HG03045 (cell line): ENCODE measurements at regions not wholly inside any gene's neighbourhood (a gene's known extent, or its start where the extent isn't known, plus 50 kb on each side); places are given as distances from the start of the nearest gene placed in this dataset.

Experiments used
- ATAC-seq: cut with Tn5 transposase; IDR thresholded peaks from one replicate; pipeline ENCODE4 v1.9.1; 2021; ENCODE audit warnings: mild to moderate bottlenecking, moderate library complexity; ENCODE audit not compliant: unreplicated experiment

DNA sequence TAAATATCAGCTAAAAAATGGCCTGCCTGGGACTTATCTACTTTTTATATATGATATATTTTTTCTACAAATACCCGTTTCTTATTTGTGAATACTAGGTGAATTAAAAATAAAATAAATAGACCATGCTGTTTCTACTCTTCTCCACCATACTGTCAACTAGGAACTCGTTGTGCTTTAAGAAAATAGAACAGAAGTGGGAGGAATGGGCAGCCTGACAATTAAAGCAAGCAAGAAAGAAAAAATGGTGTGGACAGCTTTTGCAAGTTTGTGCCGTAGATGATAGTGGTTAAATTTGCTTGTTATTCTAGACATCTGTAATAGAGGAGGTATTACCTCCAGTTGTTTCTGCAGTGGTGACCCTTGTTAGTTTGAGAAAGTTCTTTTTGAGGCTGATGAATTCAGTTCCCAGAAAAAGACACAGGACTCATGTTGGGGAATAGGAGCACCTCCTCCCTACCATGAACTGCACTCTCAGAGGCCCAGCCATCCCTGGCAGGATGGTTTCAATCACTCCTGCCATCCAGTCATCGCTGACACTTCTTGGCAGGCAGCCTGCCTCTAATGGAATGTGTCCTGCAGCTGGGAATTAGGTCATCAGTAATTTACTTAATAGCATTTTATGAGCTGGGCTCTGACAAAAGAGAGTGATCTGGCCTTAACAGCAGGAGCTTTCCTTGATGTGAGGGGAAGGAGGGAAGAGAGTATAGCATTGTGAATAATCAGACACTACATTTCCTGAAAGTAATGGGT is 105.0 kb upstream of the GAP43 start:
- ATAC-seq, result no peak

DNA sequence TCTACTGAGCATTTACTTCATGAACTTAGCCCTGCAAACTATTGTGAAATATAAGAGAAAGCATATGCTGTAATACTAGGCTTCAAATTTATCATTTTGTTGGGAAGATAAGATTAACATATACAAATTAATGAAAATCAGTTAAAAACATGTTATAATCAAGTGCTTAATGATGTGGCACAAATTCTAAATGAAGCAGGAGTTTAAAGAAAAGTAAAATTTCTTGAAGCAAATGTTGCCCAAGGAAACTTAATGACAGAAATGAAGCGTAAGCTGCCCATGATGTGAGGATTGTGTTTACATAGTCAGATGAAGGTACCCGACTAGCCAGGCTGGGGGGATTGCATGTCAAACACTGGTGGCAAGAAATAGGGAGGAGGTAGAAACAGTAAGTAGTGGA is 103.1 kb upstream of the GAP43 start:
- ATAC-seq, result no peak

- ATAC-seq, result no peak
Observed at GRCh38 chr3:115520651-115521245, 102.6 kb upstream of the GAP43 start.

GRCh38 chr3:115523458-115523857 is 99.9 kb upstream of the GAP43 start:
- ATAC-seq, result no peak

- ATAC-seq, result no peak
Observed at GRCh38 chr3:115524549-115524948, 98.8 kb upstream of the GAP43 start.

DNA sequence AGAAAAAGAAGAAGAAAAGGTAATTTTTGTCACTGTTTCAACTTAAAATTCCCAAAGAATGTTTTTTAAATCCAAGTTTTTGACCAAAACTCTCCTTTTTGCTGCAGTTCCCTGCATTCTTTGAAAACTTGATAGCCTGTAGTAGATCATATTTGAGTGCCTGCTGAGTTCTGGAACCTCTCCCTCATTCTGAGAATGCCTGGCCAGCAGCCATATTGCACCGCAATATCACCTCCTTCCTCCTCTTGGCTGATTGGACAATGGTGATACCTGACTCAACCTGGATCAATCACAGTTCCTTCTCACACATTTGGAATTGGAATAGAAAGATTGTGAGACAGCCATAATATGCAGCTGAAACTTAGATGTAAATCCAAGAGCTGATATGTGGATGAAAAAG is 97.6 kb upstream of the GAP43 start:
- no peak for ATAC-seq

DNA sequence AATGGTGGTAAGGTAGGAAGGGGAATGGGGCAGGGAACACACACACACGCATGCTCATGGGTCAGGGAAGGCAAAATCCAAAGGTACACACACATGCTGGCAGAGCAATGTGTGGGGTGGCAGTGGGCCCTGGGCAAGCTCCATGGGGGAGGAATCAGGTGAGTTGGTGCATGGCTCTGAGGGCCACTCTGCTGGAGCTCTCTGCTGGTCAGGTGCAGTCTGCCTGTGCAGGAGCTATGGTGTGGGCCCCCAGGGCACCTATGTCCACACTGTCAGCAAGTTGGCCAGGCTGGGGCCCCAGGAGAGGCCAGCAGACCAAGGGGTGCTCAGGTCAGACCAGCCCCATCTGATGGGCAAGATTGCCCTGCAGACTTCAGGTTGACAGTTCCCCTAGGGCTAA is 90.1 kb upstream of the GAP43 start:
- ATAC-seq, result no peak

- no peak for ATAC-seq
Observed at GRCh38 chr3:115536171-115536570, 87.1 kb upstream of the GAP43 start.

DNA sequence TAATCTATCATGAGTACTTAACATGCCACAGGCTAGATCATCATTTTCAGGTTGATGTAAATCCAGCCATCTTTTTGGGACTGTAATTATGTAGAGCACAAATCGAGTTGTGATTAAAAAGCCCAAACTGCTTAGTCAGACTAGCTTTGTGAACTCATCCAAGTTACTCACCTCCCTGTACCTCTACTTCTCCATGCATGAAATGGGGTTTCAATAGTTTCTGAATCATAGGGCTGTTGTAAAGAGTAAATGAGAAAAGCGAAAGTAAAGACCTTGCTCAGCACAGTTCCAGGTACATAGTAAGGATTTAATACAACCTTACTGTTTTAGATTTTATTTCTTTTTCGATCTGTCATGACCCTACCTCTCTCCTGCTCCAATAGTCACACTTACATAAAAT is 85.6 kb upstream of the GAP43 start:
- ATAC-seq, result no peak

GRCh38 chr3:115547207-115547606 is 76.1 kb upstream of the GAP43 start:
- ATAC-seq, result no peak

GRCh38 chr3:115548611-115549010 is 74.7 kb upstream of the GAP43 start:
- ATAC-seq, result no peak

DNA sequence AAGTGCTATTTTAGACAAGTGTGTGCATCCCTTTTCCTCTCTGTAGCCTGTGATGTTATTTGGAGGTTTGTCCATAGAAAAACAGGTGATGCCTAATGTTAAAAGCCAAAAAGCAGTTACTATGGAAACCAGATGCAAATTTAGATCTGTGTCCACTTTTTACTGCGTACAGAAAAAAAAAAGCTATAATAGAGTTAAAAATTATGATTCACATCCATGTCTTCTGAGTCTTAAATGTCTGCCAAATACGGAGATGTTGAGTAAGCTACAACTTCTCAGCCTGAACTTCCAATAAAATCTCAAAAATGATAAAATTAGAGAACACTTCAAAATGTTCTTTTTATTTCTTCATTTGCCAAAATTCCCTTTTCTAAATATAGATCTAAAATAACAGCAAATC is 74.2 kb upstream of the GAP43 start:
- no peak for ATAC-seq

GRCh38 chr3:115550285-115550761 is 73.0 kb upstream of the GAP43 start:
- ATAC-seq, result no peak

DNA sequence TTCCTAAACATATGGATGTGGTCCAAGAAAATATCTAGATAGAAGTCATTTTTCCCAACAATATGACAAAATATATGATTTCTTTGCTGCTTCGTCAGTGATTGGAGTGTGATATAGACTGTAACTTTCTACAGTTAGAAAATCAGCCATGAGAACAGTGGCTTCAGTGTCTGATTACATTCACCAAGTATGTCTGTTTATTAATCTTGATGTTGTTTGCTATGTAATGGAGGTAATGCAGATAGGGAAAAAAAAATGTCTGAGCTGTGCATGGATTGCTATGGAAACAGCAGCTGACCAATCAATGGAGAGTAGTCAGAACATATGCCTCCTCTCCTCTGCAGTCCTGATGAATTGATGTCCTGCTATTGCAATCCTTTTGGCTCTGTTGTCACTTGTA is 72.3 kb upstream of the GAP43 start:
- no peak for ATAC-seq

GRCh38 chr3:115552007-115552406 is 71.3 kb upstream of the GAP43 start:
- ATAC-seq, result no peak

DNA sequence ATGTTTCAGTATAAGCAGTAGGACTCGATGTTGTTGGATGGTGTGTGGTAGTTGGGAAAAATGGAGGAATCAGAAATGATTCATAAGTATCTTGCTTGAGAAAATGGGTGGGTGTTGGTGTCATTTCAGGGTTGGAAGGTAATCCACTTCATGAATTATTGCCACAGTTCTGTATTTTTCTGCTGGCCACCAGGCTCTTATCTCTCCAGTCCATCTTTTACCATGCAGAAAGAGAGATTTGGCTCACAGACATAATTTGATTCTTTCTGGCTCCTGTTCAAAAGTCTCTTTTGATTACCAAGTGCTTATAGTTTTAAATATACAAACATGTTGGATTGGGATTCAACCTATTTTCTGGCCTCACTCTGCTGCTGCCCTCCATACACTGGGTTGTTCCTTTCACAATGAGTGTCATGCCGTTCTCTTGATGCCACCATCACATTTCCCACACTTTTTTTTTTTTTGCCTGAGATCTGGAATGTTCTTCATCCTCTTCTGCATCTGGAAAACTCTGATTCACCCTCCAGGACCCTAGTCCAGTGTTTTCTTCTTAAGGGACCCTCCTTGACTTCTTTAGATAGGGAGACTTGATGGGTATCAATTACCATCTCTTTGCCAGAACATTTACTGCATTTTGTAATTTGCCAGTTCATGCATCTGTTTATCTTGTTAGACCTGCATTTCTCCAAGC is 69.4 kb upstream of the GAP43 start:
- no peak for ATAC-seq

DNA sequence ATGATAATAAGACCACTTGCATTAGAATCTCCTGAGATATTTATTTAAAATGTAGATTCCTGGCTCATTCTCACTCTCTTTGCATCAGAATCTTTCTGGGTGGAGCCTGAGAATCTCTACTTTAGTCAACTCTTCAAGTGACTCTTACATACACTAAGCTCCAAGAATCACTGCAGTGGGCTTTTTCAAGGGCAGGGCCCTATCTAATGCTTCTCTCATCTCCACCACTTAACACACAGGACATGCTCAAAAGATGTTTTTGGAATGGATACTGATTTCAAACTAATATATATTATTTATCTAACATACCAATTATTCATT is 68.9 kb upstream of the GAP43 start:
- no peak for ATAC-seq

DNA sequence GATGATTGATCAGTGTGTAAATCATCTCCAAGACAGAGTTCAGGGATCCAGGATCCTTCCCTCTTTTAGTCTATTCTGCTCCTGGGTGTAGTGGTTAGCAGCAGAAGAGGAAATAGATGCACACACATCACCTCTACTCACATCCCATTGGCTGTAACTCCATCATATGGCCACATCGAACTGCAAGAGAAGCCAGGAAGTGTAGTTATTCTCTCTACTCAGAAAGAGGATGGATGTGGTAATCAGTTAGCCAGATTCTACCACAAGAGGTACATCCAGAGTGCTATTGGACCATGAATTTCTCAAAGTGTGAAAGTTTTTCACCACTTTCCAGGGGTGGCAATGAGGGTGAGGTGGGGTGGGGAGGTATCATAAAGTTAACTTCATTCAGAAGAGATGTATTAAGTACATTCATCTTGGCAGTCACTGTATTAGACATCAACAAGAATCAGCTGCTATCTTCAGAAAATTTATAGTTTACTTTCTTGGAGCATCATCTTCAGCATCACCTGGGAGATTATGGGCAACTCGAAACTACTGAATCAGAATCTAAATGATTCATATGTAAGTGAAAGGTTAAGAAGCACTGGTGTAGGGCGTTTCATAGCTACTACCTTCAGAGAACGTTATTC is 60.6 kb upstream of the GAP43 start:
- ATAC-seq, result no peak

DNA sequence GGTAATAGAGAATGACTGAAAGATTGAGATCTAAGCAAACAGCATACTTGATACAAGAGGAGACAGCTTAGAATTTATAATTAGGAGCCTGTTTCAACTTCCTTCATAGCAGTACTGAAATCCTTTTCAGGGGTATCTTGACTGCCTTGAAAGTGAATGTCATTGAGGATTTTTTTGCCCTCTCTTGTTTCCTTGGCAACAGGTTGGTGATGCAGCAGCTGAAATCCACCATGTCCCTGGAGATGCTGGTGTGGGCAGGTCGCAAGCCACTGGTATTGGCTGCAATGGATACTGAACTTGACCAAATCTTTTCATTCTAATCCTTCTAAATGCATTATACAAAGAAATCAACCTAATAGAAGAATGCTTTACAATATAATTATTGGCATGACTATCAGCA is 59.3 kb upstream of the GAP43 start:
- ATAC-seq, result no peak

DNA sequence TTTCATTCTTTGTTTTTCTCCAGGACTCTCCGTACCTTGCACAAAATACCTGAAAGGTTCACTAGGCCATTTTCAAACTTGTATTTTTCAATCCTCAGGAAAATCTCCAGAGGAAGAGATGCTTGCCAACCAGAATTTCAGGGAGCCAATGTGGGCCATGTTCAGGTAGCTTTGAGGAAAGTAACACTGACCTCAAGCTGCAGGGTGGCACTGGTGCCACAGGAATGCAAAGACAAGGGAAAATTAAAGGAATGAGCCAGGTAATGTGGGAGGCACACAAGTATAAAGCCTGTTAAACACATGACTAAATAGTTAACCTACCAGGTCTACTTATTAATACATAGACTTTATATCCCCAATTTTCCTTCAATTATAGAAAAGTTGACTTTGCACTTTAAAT is 51.9 kb upstream of the GAP43 start:
- ATAC-seq, result no peak
